H9 (cell line): ENCODE measurements at regions not wholly inside any gene's neighbourhood (a gene's known extent, or its start where the extent isn't known, plus 50 kb on each side); places are given as distances from the start of the nearest gene placed in this dataset.

ENCODE experiments used
- DNase-seq: peaks from one replicate; pipeline ENCODE4 v3.0.0-alpha.2; 2017
- H2AFZ ChIP-seq: one replicate; pipeline ENCODE4 v1.6.1; 2013; ENCODE audit warnings: mild to moderate bottlenecking, low read length, control low read depth, moderate library complexity
- H2AK5ac ChIP-seq: 2 replicates; pipeline ENCODE4 v1.6.1; 2013; ENCODE audit warnings: low read length, control low read depth, mixed read lengths; ENCODE audit not compliant: insufficient read length
- H2BK120ac ChIP-seq: one replicate; pipeline ENCODE4 v1.6.1; 2013; ENCODE audit warnings: low read depth, mild to moderate bottlenecking, low read length, control low read depth, inconsistent platforms; ENCODE audit not compliant: poor library complexity, severe bottlenecking
- H2BK12ac ChIP-seq: 2 replicates; pipeline ENCODE4 v1.6.1; 2013; ENCODE audit warnings: low read length, control low read depth, mixed read lengths, low read depth; ENCODE audit not compliant: insufficient read length
- H2BK15ac ChIP-seq: 2 replicates; pipeline ENCODE4 v1.6.1; 2013; ENCODE audit warnings: low read depth, low read length, control low read depth
- H2BK20ac ChIP-seq: one replicate; pipeline ENCODE4 v1.6.1; 2013; ENCODE audit warnings: low read depth, mild to moderate bottlenecking, low read length, control low read depth, inconsistent platforms; ENCODE audit not compliant: poor library complexity, severe bottlenecking
- H2BK5ac ChIP-seq: 2 replicates; pipeline ENCODE4 v1.6.1; 2013; ENCODE audit warnings: low read length, control low read depth, mixed read lengths; ENCODE audit not compliant: insufficient read length
- H3K14ac ChIP-seq: 2 replicates; pipeline ENCODE4 v1.6.1; 2013; ENCODE audit warnings: low read length, control low read depth; ENCODE audit not compliant: insufficient read depth
- H3K18ac ChIP-seq: 2 replicates; pipeline ENCODE4 v1.6.1; 2013; ENCODE audit warnings: low read depth, mild to moderate bottlenecking, mixed read lengths, low read length, control low read depth; ENCODE audit not compliant: insufficient read length
- H3K23ac ChIP-seq: 2 replicates; pipeline ENCODE4 v1.6.1; 2013; ENCODE audit warnings: low read length, control low read depth, mixed read lengths, low read depth; ENCODE audit not compliant: insufficient read length
- H3K23me2 ChIP-seq: 2 replicates; pipeline ENCODE4 v1.6.1; 2013; ENCODE audit warnings: low read depth, mild to moderate bottlenecking, mixed read lengths, low read length, control low read depth; ENCODE audit not compliant: insufficient read length, poor library complexity, severe bottlenecking
- H3K27ac ChIP-seq: 2 replicates; pipeline ENCODE4 v1.5.1; 2013; ENCODE audit warnings: low read length, control low read depth, mixed read lengths, low read depth; ENCODE audit not compliant: insufficient read length
- H3K27me3 ChIP-seq: 2 replicates; pipeline ENCODE4 v1.6.1; 2013; ENCODE audit warnings: low read length, control low read depth, inconsistent platforms; ENCODE audit not compliant: insufficient read depth
- H3K4ac ChIP-seq: 2 replicates; pipeline ENCODE4 v1.6.1; 2013; ENCODE audit warnings: low read depth, mild to moderate bottlenecking, control low read depth, inconsistent platforms, low read length, moderate library complexity
- H3K4me1 ChIP-seq: 2 replicates; pipeline ENCODE4 v1.6.1; 2013; ENCODE audit warnings: low read length, control low read depth, inconsistent platforms; ENCODE audit not compliant: insufficient read depth
- H3K4me2 ChIP-seq: 2 replicates; pipeline ENCODE4 v1.6.1; 2013; ENCODE audit warnings: low read length, control low read depth, mixed read lengths; ENCODE audit not compliant: insufficient read length, insufficient read depth
- H3K56ac ChIP-seq: 2 replicates; pipeline ENCODE4 v1.6.1; 2013; ENCODE audit warnings: low read depth, mild to moderate bottlenecking, mixed read lengths, low read length, control low read depth; ENCODE audit not compliant: insufficient read length
- H3K79me1 ChIP-seq: 2 replicates; pipeline ENCODE4 v1.6.1; 2013; ENCODE audit warnings: low read depth, mild to moderate bottlenecking, moderate library complexity, low read length, control low read depth, inconsistent platforms; ENCODE audit not compliant: insufficient read depth, poor library complexity, severe bottlenecking
- H3K79me2 ChIP-seq: 2 replicates; pipeline ENCODE4 v1.6.1; 2013; ENCODE audit warnings: low read length, control low read depth, inconsistent platforms; ENCODE audit not compliant: insufficient read depth
- H3K9ac ChIP-seq: 2 replicates; pipeline ENCODE4 v1.6.1; 2013; ENCODE audit warnings: low read length, control low read depth, mixed read lengths; ENCODE audit not compliant: insufficient read length; ENCODE audit errors: extremely low read depth
- H3K9me3 ChIP-seq: one replicate; pipeline ENCODE4 v1.6.1; 2013; ENCODE audit warnings: low read depth, low read length, inconsistent platforms; ENCODE audit not compliant: control insufficient read depth
- H3T11ph ChIP-seq: one replicate; pipeline ENCODE4 v1.6.1; 2013; ENCODE audit warnings: mild to moderate bottlenecking, low read length, control low read depth, inconsistent platforms
- H4K20me1 ChIP-seq: one replicate; pipeline ENCODE4 v1.6.1; 2013; ENCODE audit not compliant: control insufficient read depth, insufficient read length, insufficient read depth
- H4K5ac ChIP-seq: 2 replicates; pipeline ENCODE4 v1.6.1; 2013; ENCODE audit warnings: low read depth, mild to moderate bottlenecking, mixed read lengths, low read length, control low read depth; ENCODE audit not compliant: insufficient read length
- H4K8ac ChIP-seq: replicated peaks from 2 replicates; pipeline ENCODE4 v1.6.1; 2013; ENCODE audit warnings: low read length, control low read depth, mixed read lengths, low read depth; ENCODE audit not compliant: insufficient read length
- H4K91ac ChIP-seq: 2 replicates; pipeline ENCODE4 v1.6.1; 2013; ENCODE audit warnings: low read depth, mild to moderate bottlenecking, moderate library complexity, mixed read lengths, low read length, control low read depth; ENCODE audit not compliant: insufficient read length
- H3K27ac Mint-ChIP-seq, 3 experiments: 2 replicates in 2 of 3; 3 replicates in 1 of 3; pipeline ENCODE4 v1.8.0; 2020 to 2021; ENCODE audit warnings: mixed read lengths in 3 of 3, mild to moderate bottlenecking in 1 of 3, moderate library complexity in 1 of 3
- H3K27me3 Mint-ChIP-seq: 2 replicates; pipeline ENCODE4 v1.8.0; 2021; ENCODE audit warnings: low read depth, mild to moderate bottlenecking, moderate library complexity, mixed read lengths
- H3K36me3 Mint-ChIP-seq, 3 experiments: 2 replicates in 2 of 3; 3 replicates in 1 of 3; pipeline ENCODE4 v1.8.0; 2020 to 2021; ENCODE audit warnings: low read depth in 3 of 3, mixed read lengths in 3 of 3; ENCODE audit not compliant: insufficient read depth in 1 of 3
- H3K4me1 Mint-ChIP-seq, 2 experiments: 2 replicates each; pipeline ENCODE4 v1.8.0; 2020; ENCODE audit warnings: mixed read lengths in 2 of 2
- H3K4me3 Mint-ChIP-seq, 2 experiments: 2 replicates in 1 of 2; 3 replicates in 1 of 2; pipeline ENCODE4 v1.8.0; 2020 to 2021; ENCODE audit warnings: mild to moderate bottlenecking in 2 of 2, mixed read lengths in 2 of 2, moderate library complexity in 1 of 2
- H3K9me3 Mint-ChIP-seq, 2 experiments: 2 replicates in 1 of 2; 3 replicates in 1 of 2; pipeline ENCODE4 v1.8.0; 2020; ENCODE audit warnings: mild to moderate bottlenecking in 2 of 2, mixed read lengths in 2 of 2, moderate library complexity in 1 of 2
- WGBS: extraction: QIAGEN DNeasy Blood & Tissue Kit; methylation state at CpG from one replicate; pipeline ENCODE4 v1.1.7; 2013; ENCODE audit warnings: missing lambda C conversion rate, low lambda C conversion rate, mixed read lengths; ENCODE audit not compliant: insufficient read length; ENCODE audit errors: extremely low coverage; 5-methylcytosine and 5-hydroxymethylcytosine counted together
- TF ChIP-seq, protein P1 (sequence below): fragments of 200-600 bp; sonication (generic); conservative IDR thresholded peaks from 3 replicates; pipeline ENCODE4 v1.8.0; 2021; ENCODE audit warnings: antibody characterized with exemption, mild to moderate bottlenecking

GRCh38 chr10:29176845-29177832 is 111.7 kb upstream of the LYZL1 start:
- Histone ChIP-seq H3K14ac (no peak overlapping the region), H3K9ac (no peak overlapping the region), H2BK120ac (no peak overlapping the region), H3K23me2 (no peaks in the 10 kb centered on the region), H3K18ac (no peak overlapping the region), H3K27ac (no peak overlapping the region), H2BK20ac (no peak overlapping the region), H3K4ac (no peak overlapping the region), H3K56ac (no peak overlapping the region), H4K5ac (no peak overlapping the region), H2AFZ (no peak overlapping the region), H2BK12ac (no peak overlapping the region), H3K4me2 (no peak overlapping the region), H4K91ac (no peak overlapping the region), H3K27me3 (no peaks in the 10 kb centered on the region; the same call in 1 of the 2 replicates), H2AK5ac (no peak overlapping the region), H3T11ph (no peak overlapping the region), H4K8ac (no peak overlapping the region), H3K79me1 (no peaks in the 10 kb centered on the region), H2BK15ac (no peak overlapping the region), H3K23ac (no peak overlapping the region), H2BK5ac (no peak overlapping the region), H3K79me2 (no peaks in the 10 kb centered on the region), H3K4me1 (no peaks in the 10 kb centered on the region), H3K9me3 (no peaks in the 10 kb centered on the region), H4K20me1 (no peaks in the 10 kb centered on the region)
- no peak for DNase-seq
- Mint-ChIP-seq H3K4me1 (peaks cover 0 to 1% of the 10 kb centered on the region in 2 experiments; a peak in 1 of 4 replicates), H3K9me3 (peaks cover 8 to 14% of the 10 kb centered on the region in 2 experiments; a peak in 4 of 5 replicates), H3K4me3 (no peak overlapping the region), H3K27ac (no peak overlapping the region), H3K36me3 (peaks cover 0 to 5% (median 0%) of the 10 kb centered on the region in 3 experiments; a peak in 2 of 7 replicates), H3K27me3 (no peaks in the 10 kb centered on the region)
- TF ChIP-seq, protein P1, sequence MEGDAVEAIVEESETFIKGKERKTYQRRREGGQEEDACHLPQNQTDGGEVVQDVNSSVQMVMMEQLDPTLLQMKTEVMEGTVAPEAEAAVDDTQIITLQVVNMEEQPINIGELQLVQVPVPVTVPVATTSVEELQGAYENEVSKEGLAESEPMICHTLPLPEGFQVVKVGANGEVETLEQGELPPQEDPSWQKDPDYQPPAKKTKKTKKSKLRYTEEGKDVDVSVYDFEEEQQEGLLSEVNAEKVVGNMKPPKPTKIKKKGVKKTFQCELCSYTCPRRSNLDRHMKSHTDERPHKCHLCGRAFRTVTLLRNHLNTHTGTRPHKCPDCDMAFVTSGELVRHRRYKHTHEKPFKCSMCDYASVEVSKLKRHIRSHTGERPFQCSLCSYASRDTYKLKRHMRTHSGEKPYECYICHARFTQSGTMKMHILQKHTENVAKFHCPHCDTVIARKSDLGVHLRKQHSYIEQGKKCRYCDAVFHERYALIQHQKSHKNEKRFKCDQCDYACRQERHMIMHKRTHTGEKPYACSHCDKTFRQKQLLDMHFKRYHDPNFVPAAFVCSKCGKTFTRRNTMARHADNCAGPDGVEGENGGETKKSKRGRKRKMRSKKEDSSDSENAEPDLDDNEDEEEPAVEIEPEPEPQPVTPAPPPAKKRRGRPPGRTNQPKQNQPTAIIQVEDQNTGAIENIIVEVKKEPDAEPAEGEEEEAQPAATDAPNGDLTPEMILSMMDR, result no peak
- no CpG with 5 or more reads among the region's 7 CpGs for WGBS
